ENCODE measurements at regions not wholly inside any gene's neighbourhood (a gene's known extent, or its start where the extent isn't known, plus 50 kb on each side); places are given as distances from the start of the nearest gene placed in this dataset.
A peak's percentile ranks its signal among the peaks of the same experiment; 100 is the strongest.

GRCh38 chr12:24649209-24649608 is 299.7 kb downstream of the BCAT1 start:
- Histone ChIP-seq H3K79me2 (ENCODE audit: low read length) (no peaks in the 10 kb centered on the region), H4K20me1 (ENCODE audit: insufficient read depth, low read depth, low read length) (no peaks in the 10 kb centered on the region), H3K9me2 (replicated peaks; ENCODE audit: insufficient read depth, low read length) (no peaks in the 10 kb centered on the region), H3K27me3 (ENCODE audit: low read length) (no peaks in the 10 kb centered on the region), H3K27ac (ENCODE audit: low read length) (no peak overlapping the region), H3K4me1 (ENCODE audit: low read length) (peaks cover 23% of the 10 kb centered on the region), H3K9ac (ENCODE audit: low read length) (no peak overlapping the region), H3K4me2 (ENCODE audit: low read depth, low read length, poor library complexity, severe bottlenecking) (no peak overlapping the region), H2AFZ (ENCODE audit: low read length) (no peak overlapping the region), H3K36me3 (ENCODE audit: insufficient read depth, low read length) (no peaks in the 10 kb centered on the region), H3K9me3 (ENCODE audit: low read length) (no peaks in the 10 kb centered on the region), H3K4me3 (ENCODE audit: low read length) (no peak overlapping the region)
- DNase-seq: no peak

DNA sequence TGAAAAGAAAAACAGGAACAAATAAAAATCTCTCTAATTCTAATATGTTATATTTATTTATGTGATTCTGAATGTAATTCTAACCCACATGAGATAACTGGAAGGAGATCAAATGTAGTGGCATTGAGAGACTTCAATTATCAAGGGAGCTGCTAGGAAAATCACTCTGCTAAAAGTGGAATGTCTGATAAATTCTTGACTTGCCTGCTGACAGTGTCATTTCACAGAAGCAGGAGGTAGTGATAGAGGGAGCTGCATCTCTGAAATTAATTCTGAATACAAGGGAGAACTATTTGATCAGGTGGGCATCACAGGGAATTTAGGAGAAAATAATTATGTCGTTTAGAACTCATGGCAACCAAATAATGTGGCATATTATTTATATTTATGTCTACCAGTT is 303.6 kb downstream of the BCAT1 start:
- H3K4me3 ChIP-seq (ENCODE audit: low read length): no peak overlapping the region
- H3K9me2 ChIP-seq (replicated peaks; ENCODE audit: insufficient read depth, low read length): no peaks in the 10 kb centered on the region

DNA sequence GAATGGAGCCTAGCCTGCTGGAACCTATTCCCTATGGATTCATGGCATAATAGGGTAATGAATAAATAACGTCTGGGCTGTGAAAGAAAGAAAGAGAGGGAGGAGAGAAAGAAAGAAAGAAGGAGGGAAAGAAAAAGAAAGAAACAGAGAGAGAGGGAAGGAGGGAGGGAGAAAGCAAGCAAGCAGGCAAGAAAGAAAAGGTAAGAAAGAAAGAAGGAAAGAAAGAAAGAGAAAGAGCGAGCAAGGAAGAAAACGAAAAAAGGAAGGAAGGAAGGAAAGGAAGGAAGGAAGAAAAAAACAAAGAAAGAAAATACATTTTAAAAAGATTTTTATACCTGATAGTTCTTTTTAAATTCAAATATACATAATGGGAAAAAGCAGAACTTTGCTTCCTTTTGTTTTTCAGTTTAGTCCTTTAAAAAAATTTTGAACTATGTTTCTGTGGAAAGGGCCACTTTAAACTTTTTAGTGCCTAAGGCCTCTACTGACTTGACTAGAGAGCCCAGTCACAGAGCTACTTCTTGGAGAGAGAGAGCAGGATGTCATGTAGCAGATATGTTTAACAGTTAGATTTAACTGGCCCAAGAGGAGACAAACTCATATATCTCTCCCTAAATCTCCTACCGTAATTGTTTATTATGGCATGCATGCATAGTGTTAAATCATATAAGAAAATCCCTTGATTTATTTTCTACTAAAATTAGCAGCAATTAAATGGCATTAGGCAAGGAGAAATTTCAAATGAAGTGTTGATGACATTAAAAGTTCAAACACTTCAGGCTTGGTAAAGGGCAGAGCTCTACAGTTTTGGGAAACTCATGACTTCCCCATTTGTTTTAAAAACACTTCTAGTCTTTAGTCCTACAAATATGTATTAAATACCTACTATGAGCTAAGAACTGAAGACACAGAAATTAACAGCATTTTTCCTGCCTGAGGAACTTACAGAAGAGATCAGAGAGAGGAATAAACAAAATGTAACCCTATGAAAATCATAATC is 305.5 kb downstream of the BCAT1 start:
- Histone ChIP-seq H3K9me3 (ENCODE audit: low read length) (no peaks in the 10 kb centered on the region), H3K4me2 (ENCODE audit: low read depth, low read length, poor library complexity, severe bottlenecking) (no peak overlapping the region), H3K27me3 (ENCODE audit: low read length) (0 out of 2 replicates have a peak, but pooled peaks cover 3% of the 10 kb centered on the region), H3K79me2 (ENCODE audit: low read length) (no peaks in the 10 kb centered on the region), H4K20me1 (ENCODE audit: insufficient read depth, low read depth, low read length) (no peaks in the 10 kb centered on the region), H3K27ac (ENCODE audit: low read length) (no peak overlapping the region), H3K36me3 (ENCODE audit: insufficient read depth, low read length) (no peaks in the 10 kb centered on the region), H3K4me1 (ENCODE audit: low read length) (peaks cover 23% of the 10 kb centered on the region), H3K9ac (ENCODE audit: low read length) (no peak overlapping the region), H3K4me3 (ENCODE audit: low read length) (no peak overlapping the region), H2AFZ (ENCODE audit: low read length) (no peak overlapping the region), H3K9me2 (replicated peaks; ENCODE audit: insufficient read depth, low read length) (no peaks in the 10 kb centered on the region)
- no peak for DNase-seq

More for the DNA sequence above, 303.6 kb downstream of the BCAT1 start:
- no peaks in the 10 kb centered on the region for H4K20me1 ChIP-seq (ENCODE audit: insufficient read depth, low read depth, low read length)
- H3K4me2 ChIP-seq (ENCODE audit: low read depth, low read length, poor library complexity, severe bottlenecking): no peak overlapping the region
- peaks cover 23% of the 10 kb centered on the region for H3K4me1 ChIP-seq (ENCODE audit: low read length)
- H3K27me3 ChIP-seq (ENCODE audit: low read length): 0 out of 2 replicates have a peak, but pooled peaks cover 3% of the 10 kb centered on the region
- H3K36me3 ChIP-seq (ENCODE audit: insufficient read depth, low read length): no peaks in the 10 kb centered on the region
- no peaks in the 10 kb centered on the region for H3K9me3 ChIP-seq (ENCODE audit: low read length)
- no peak for DNase-seq
- no peaks in the 10 kb centered on the region for H3K79me2 ChIP-seq (ENCODE audit: low read length)
- H3K9ac ChIP-seq (ENCODE audit: low read length): no peak overlapping the region
- H2AFZ ChIP-seq (ENCODE audit: low read length): no peak overlapping the region
- H3K27ac ChIP-seq (ENCODE audit: low read length): no peak overlapping the region

DNA sequence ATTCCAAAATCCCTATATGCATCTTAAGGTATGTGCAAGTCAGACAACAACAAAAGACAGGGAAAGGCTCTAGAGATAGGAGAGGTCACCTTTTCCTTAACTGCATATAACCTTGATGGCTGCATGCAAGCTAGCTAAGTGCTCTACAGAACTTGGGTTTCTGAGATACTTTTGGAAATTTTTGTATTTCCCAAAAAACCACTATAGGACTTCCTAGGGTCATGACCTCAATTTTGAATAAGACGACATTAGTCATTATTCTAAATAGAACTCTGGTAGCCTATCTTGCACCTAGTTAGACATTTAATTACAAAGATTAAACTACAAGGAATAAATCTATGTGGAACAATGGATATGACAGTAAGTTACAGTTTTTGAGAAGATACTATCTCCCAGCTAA is 309.3 kb downstream of the BCAT1 start:
- H3K4me2 ChIP-seq (ENCODE audit: low read depth, low read length, poor library complexity, severe bottlenecking): no peak overlapping the region
- no peaks in the 10 kb centered on the region for H3K9me3 ChIP-seq (ENCODE audit: low read length)
- H3K36me3 ChIP-seq (ENCODE audit: insufficient read depth, low read length): no peaks in the 10 kb centered on the region

DNA sequence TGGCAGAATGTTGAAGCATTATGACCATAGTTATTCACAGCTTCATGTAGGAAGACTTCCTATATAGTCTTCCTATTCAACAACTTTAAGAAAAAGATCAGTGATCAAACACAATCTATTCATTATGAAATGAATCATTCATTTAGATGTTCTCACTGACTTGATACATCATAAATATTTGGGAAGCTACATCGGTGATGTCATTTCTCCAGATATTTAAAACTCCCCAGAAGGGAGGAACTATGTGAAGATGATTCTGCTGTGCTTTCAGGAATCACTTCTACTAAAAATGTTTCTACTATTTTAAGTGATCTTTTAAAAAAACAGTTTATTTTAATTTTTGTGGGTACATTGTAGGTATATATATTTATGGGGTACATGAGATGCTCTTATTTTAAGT is 316.4 kb downstream of the BCAT1 start:
- no peaks in the 10 kb centered on the region for H4K20me1 ChIP-seq (ENCODE audit: insufficient read depth, low read depth, low read length)
- no peaks in the 10 kb centered on the region; the same call in 1 of the 2 replicates for H3K27me3 ChIP-seq (ENCODE audit: low read length)
- H2AFZ ChIP-seq (ENCODE audit: low read length): no peak overlapping the region
- H3K4me3 ChIP-seq (ENCODE audit: low read length): no peak overlapping the region
- no peaks in the 10 kb centered on the region for H3K4me1 ChIP-seq (ENCODE audit: low read length)
- H3K9ac ChIP-seq (ENCODE audit: low read length): no peak overlapping the region
- no peak overlapping the region for H3K4me2 ChIP-seq (ENCODE audit: low read depth, low read length, poor library complexity, severe bottlenecking)
- no peak overlapping the region for H3K27ac ChIP-seq (ENCODE audit: low read length)
- H3K79me2 ChIP-seq (ENCODE audit: low read length): no peaks in the 10 kb centered on the region
- H3K9me2 ChIP-seq (replicated peaks; ENCODE audit: insufficient read depth, low read length): no peaks in the 10 kb centered on the region
- H3K9me3 ChIP-seq (ENCODE audit: low read length): no peaks in the 10 kb centered on the region
- no peaks in the 10 kb centered on the region for H3K36me3 ChIP-seq (ENCODE audit: insufficient read depth, low read length)
- no peak for DNase-seq

More for the DNA sequence above, 309.3 kb downstream of the BCAT1 start:
- Histone ChIP-seq H2AFZ (ENCODE audit: low read length) (no peak overlapping the region), H3K4me3 (ENCODE audit: low read length) (no peak overlapping the region), H3K27ac (ENCODE audit: low read length) (no peak overlapping the region), H3K27me3 (ENCODE audit: low read length) (peaks cover 3% of the 10 kb centered on the region; the same call in 1 of the 2 replicates), H3K9me2 (replicated peaks; ENCODE audit: insufficient read depth, low read length) (no peaks in the 10 kb centered on the region), H3K9ac (ENCODE audit: low read length) (no peak overlapping the region), H3K4me1 (ENCODE audit: low read length) (no peaks in the 10 kb centered on the region), H4K20me1 (ENCODE audit: insufficient read depth, low read depth, low read length) (no peaks in the 10 kb centered on the region), H3K79me2 (ENCODE audit: low read length) (no peaks in the 10 kb centered on the region)
- no peak for DNase-seq

- Histone ChIP-seq H2AFZ (ENCODE audit: low read length) (no peak overlapping the region), H3K9me2 (replicated peaks; ENCODE audit: insufficient read depth, low read length) (no peaks in the 10 kb centered on the region), H3K4me1 (ENCODE audit: low read length) (no peaks in the 10 kb centered on the region), H4K20me1 (ENCODE audit: insufficient read depth, low read depth, low read length) (no peaks in the 10 kb centered on the region), H3K27me3 (ENCODE audit: low read length) (no peaks in the 10 kb centered on the region; the same call in 1 of the 2 replicates), H3K9me3 (ENCODE audit: low read length) (no peaks in the 10 kb centered on the region), H3K36me3 (ENCODE audit: insufficient read depth, low read length) (no peaks in the 10 kb centered on the region), H3K4me2 (ENCODE audit: low read depth, low read length, poor library complexity, severe bottlenecking) (no peak overlapping the region), H3K27ac (ENCODE audit: low read length) (no peak overlapping the region), H3K79me2 (ENCODE audit: low read length) (no peaks in the 10 kb centered on the region), H3K9ac (ENCODE audit: low read length) (no peak overlapping the region), H3K4me3 (ENCODE audit: low read length) (no peak overlapping the region)
- DNase-seq: no peak
Measured at GRCh38 chr12:24631676-24632426, 317.1 kb downstream of the BCAT1 start.

DNA sequence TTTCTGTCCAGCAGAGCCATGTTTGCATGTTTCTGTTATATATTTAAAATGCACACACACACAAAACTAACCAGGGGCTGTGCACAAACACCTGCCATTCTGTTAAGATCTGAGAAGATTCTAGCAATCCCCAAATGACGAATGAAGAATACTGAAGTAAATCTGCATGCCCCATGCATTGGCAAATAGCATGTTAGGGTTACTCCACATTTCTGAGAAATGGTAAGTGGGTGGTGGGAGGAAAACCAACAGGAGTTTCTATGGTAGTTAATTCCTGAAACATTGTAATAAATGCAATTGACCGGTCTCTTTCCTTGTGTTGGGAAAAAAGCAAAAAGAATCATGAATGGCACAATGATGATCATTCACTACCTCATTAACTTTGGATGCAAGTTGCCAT is 318.0 kb downstream of the BCAT1 start:
- H3K4me3 ChIP-seq (ENCODE audit: low read length): no peak overlapping the region
- H3K9me2 ChIP-seq (replicated peaks; ENCODE audit: insufficient read depth, low read length): no peaks in the 10 kb centered on the region
- no peak for DNase-seq
- H3K4me2 ChIP-seq (ENCODE audit: low read depth, low read length, poor library complexity, severe bottlenecking): no peak overlapping the region
- H3K9ac ChIP-seq (ENCODE audit: low read length): no peak overlapping the region
- no peak overlapping the region for H3K27ac ChIP-seq (ENCODE audit: low read length)
- H3K9me3 ChIP-seq (ENCODE audit: low read length): no peaks in the 10 kb centered on the region
- no peak overlapping the region for H2AFZ ChIP-seq (ENCODE audit: low read length)
- H3K4me1 ChIP-seq (ENCODE audit: low read length): no peaks in the 10 kb centered on the region
- H4K20me1 ChIP-seq (ENCODE audit: insufficient read depth, low read depth, low read length): no peaks in the 10 kb centered on the region
- no peaks in the 10 kb centered on the region for H3K36me3 ChIP-seq (ENCODE audit: insufficient read depth, low read length)
- H3K79me2 ChIP-seq (ENCODE audit: low read length): no peaks in the 10 kb centered on the region
- no peaks in the 10 kb centered on the region for H3K27me3 ChIP-seq (ENCODE audit: low read length)

DNA sequence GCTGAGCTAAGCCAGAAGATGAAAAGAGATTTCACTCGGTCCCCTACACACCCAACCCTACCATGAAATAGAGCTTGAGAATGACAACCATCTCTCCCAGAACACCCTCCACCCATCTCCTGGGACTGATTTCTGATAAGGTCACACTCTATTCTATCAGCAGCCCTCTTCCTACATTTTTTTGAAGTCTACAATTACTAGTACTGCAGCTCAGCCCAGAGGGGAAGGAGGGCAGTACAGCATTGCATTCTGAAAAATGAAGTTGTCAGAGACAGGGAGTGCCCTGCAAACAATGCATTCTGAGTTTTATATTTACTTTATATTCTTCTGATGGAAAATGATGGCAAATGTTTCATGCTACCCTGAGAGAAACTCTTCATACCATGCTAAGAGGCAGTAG is 318.5 kb downstream of the BCAT1 start:
- Histone ChIP-seq H4K20me1 (ENCODE audit: insufficient read depth, low read depth, low read length) (no peaks in the 10 kb centered on the region), H3K9me3 (ENCODE audit: low read length) (no peaks in the 10 kb centered on the region), H3K4me3 (ENCODE audit: low read length) (no peak overlapping the region), H3K79me2 (ENCODE audit: low read length) (no peaks in the 10 kb centered on the region), H3K9me2 (replicated peaks; ENCODE audit: insufficient read depth, low read length) (no peaks in the 10 kb centered on the region), H2AFZ (ENCODE audit: low read length) (no peak overlapping the region), H3K36me3 (ENCODE audit: insufficient read depth, low read length) (no peaks in the 10 kb centered on the region), H3K27me3 (ENCODE audit: low read length) (no peaks in the 10 kb centered on the region), H3K9ac (ENCODE audit: low read length) (no peak overlapping the region), H3K27ac (ENCODE audit: low read length) (no peak overlapping the region), H3K4me1 (ENCODE audit: low read length) (no peaks in the 10 kb centered on the region), H3K4me2 (ENCODE audit: low read depth, low read length, poor library complexity, severe bottlenecking) (no peak overlapping the region)
- DNase-seq: peak; percentile 48
